ENCODE measurements at regions not wholly inside any gene's neighbourhood (a gene's known extent, or its start where the extent isn't known, plus 50 kb on each side); places are given as distances from the start of the nearest gene placed in this dataset.

GRCh38 chr15:69829974-69830373 is 267.7 kb downstream of the TLE3 start:
- DNase-seq (ENCODE audit: low read depth in 2 of 3, low spot score in 2 of 3): no peak

GRCh38 chr15:69830430-69830829 is 267.3 kb downstream of the TLE3 start:
- no peak for DNase-seq (ENCODE audit: low read depth in 2 of 3, low spot score in 2 of 3)

GRCh38 chr15:69830876-69831275 is 266.8 kb downstream of the TLE3 start:
- DNase-seq (ENCODE audit: low read depth in 2 of 3, low spot score in 2 of 3): no peak

GRCh38 chr15:69834267-69834666 is 263.4 kb downstream of the TLE3 start:
- DNase-seq (ENCODE audit: low read depth in 2 of 3, low spot score in 2 of 3): no peak

- no peak for DNase-seq (ENCODE audit: low read depth in 2 of 3, low spot score in 2 of 3)
Measured at GRCh38 chr15:69834761-69835160, 263.0 kb downstream of the TLE3 start.

GRCh38 chr15:69836048-69836447 is 261.7 kb downstream of the TLE3 start:
- no peak for DNase-seq (ENCODE audit: low read depth in 2 of 3, low spot score in 2 of 3)

GRCh38 chr15:69836526-69837230 is 261.0 kb downstream of the TLE3 start:
- no peak for DNase-seq (ENCODE audit: low read depth in 2 of 3, low spot score in 2 of 3)

GRCh38 chr15:69838338-69838737 is 259.4 kb downstream of the TLE3 start:
- no peak for DNase-seq (ENCODE audit: low read depth in 2 of 3, low spot score in 2 of 3)

GRCh38 chr15:69838994-69839393 is 258.7 kb downstream of the TLE3 start:
- DNase-seq (ENCODE audit: low read depth in 2 of 3, low spot score in 2 of 3): no peak

GRCh38 chr15:69841113-69841828 is 256.4 kb downstream of the TLE3 start:
- DNase-seq (ENCODE audit: low read depth in 2 of 3, low spot score in 2 of 3): no peak

GRCh38 chr15:69842851-69843250 is 254.9 kb downstream of the TLE3 start:
- no peak for DNase-seq (ENCODE audit: low read depth in 2 of 3, low spot score in 2 of 3)

- DNase-seq (ENCODE audit: low read depth in 2 of 3, low spot score in 2 of 3): no peak
Measured at GRCh38 chr15:69843276-69843899, 254.3 kb downstream of the TLE3 start.

- no peak for DNase-seq (ENCODE audit: low read depth in 2 of 3, low spot score in 2 of 3)
Measured at GRCh38 chr15:69843900-69844304, 253.8 kb downstream of the TLE3 start.

- DNase-seq (ENCODE audit: low read depth in 2 of 3, low spot score in 2 of 3): no peak
Measured at GRCh38 chr15:69845159-69845558, 252.6 kb downstream of the TLE3 start.

- no peak for DNase-seq (ENCODE audit: low read depth in 2 of 3, low spot score in 2 of 3)
Measured at GRCh38 chr15:69847625-69848024, 250.1 kb downstream of the TLE3 start.

GRCh38 chr15:69848096-69848495 is 249.6 kb downstream of the TLE3 start:
- no peak for DNase-seq (ENCODE audit: low read depth in 2 of 3, low spot score in 2 of 3)

GRCh38 chr15:69848551-69849231 is 249.0 kb downstream of the TLE3 start:
- DNase-seq (ENCODE audit: low read depth in 2 of 3, low spot score in 2 of 3): no peak

GRCh38 chr15:69849232-69849610 is 248.5 kb downstream of the TLE3 start:
- no peak for DNase-seq (ENCODE audit: low read depth in 2 of 3, low spot score in 2 of 3)

GRCh38 chr15:69852482-69852881 is 245.2 kb downstream of the TLE3 start:
- no peak for DNase-seq (ENCODE audit: low read depth in 2 of 3, low spot score in 2 of 3)

GRCh38 chr15:69852916-69853315 is 244.8 kb downstream of the TLE3 start:
- no peak for DNase-seq (ENCODE audit: low read depth in 2 of 3, low spot score in 2 of 3)

GRCh38 chr15:69853544-69853951 is 244.2 kb downstream of the TLE3 start:
- no peak for DNase-seq (ENCODE audit: low read depth in 2 of 3, low spot score in 2 of 3)

- no peak for DNase-seq (ENCODE audit: low read depth in 2 of 3, low spot score in 2 of 3)
Measured at GRCh38 chr15:69854001-69854400, 243.7 kb downstream of the TLE3 start.
